HEK293 (cell line): ENCODE measurements at regions not wholly inside any gene's neighbourhood (a gene's known extent, or its start where the extent isn't known, plus 50 kb on each side); places are given as distances from the start of the nearest gene placed in this dataset.
A peak's percentile ranks its signal among the peaks of the same experiment; 100 is the strongest.
"Not testable (repeated sequence)": the region's sequence is repeated elsewhere in the genome, so short reads cannot be mapped to it uniquely, and the experiment has no call there.

Experiments used
- CTCF ChIA-PET: fragments of 350-600 bp; formaldehyde crosslinking; extraction: SDS; loops from one replicate; lab custom pipeline; 2021; ENCODE audit warnings: antibody characterized with exemption; lab: Yijun Ruan, JAX
- POLR2A ChIA-PET: fragments of 300-600 bp; formaldehyde crosslinking; extraction: SDS; loops from one replicate; lab custom pipeline; 2020; ENCODE audit warnings: antibody characterized with exemption, inconsistent platforms; lab: Yijun Ruan, JAX
- H3K27ac ChIP-seq: fragments of 200-500 bp; sonication (Bioruptor generic); 2 replicates; pipeline ENCODE4 v1.5.1; 2014; ENCODE audit warnings: low read depth, low read length, control low read depth, inconsistent platforms; ENCODE audit errors: extremely low read depth
- H3K36me3 ChIP-seq, 2 experiments: fragments of 200-500 bp in 1 of 2; sonication (Bioruptor generic) in 1 of 2; 1 replicate in 1 of 2; 2 replicates in 1 of 2; pipeline ENCODE4 v1.5.1; 2014 to 2017; ENCODE audit warnings: inconsistent platforms in 2 of 2, low read length in 2 of 2; ENCODE audit not compliant: control insufficient read depth in 2 of 2, insufficient read depth in 1 of 2
- H3K4me1 ChIP-seq: fragments of 200-500 bp; sonication (Bioruptor generic); 2 replicates; pipeline ENCODE4 v1.5.1; 2014; ENCODE audit warnings: mild to moderate bottlenecking, low read length, inconsistent platforms; ENCODE audit not compliant: control insufficient read depth, insufficient read depth
- H3K4me3 ChIP-seq: 2 replicates; pipeline ENCODE4 v1.5.1; 2011; ENCODE audit warnings: low read depth, mild to moderate bottlenecking, control low read depth, low read length, moderate library complexity
- H3K9me3 ChIP-seq: fragments of 200-500 bp; sonication (Bioruptor generic); 2 replicates; pipeline ENCODE4 v1.5.1; 2014; ENCODE audit warnings: low read depth, low read length, inconsistent platforms; ENCODE audit not compliant: control insufficient read depth, insufficient read depth
- PRDM1 ChIP-seq: fragments of 450-650 bp; formaldehyde crosslinking; IDR thresholded peaks from 2 replicates; pipeline ENCODE4; 2016; ENCODE audit warnings: missing biosample characterization, missing genetic modification characterization
- ZNF596 ChIP-seq: fragments of 450-650 bp; IDR thresholded peaks from 2 replicates; pipeline ENCODE4 v1.5.0; 2018; ENCODE audit warnings: missing biosample characterization, mild to moderate bottlenecking, missing genetic modification characterization, moderate library complexity

DNA sequence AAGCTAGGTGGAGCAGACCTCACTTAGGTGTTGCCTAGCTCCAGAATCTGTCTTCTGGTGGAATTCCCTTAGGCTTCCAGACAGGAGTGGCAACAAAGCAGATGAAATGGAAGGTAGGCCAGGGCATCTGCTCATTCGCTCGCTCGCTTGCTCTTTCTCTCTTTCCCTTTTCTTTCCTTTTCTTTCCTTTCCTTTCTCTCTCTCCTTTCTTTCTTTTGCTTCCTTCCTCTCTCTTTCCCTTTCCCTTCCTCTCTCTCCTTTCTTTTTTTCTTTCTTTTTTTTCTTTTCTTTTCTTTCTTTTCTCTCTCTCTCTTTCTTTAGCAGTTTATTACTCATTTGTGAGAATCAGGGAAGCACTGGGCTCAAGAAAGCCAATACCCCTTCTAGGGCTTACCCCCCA lies 56.1 kb upstream of the NBPF19 start:
- H3K4me1 ChIP-seq, H3K36me3 ChIP-seq, H3K9me3 ChIP-seq, POLR2A ChIA-PET, H3K27ac ChIP-seq, H3K4me3 ChIP-seq, CTCF ChIA-PET: not testable (repeated sequence)
- TF ChIP-seq PRDM1 (peak; percentile 99), ZNF596 (tag by site-specific recombination) (0 out of 2 replicates have a peak, but pooled peaks have one; percentile 20)

- POLR2A ChIA-PET, H3K4me3 ChIP-seq, H3K36me3 ChIP-seq, H3K9me3 ChIP-seq, H3K4me1 ChIP-seq, H3K27ac ChIP-seq, CTCF ChIA-PET: not testable (repeated sequence)
Observed at GRCh38 chr1:149423122-149423521, 51.7 kb upstream of the NBPF19 start.
